ENCODE measurements at regions not wholly inside any gene's neighbourhood (a gene's known extent, or its start where the extent isn't known, plus 50 kb on each side); places are given as distances from the start of the nearest gene placed in this dataset.

- no peak for DNase-seq
Observed at GRCh38 chr1:55839626-55840025, 624.5 kb upstream of the USP24 start.

GRCh38 chr1:55839221-55839620 lies 624.1 kb upstream of the USP24 start:
- no peak for DNase-seq

- no peak for DNase-seq
Observed at GRCh38 chr1:55836086-55836485, 620.9 kb upstream of the USP24 start.

- DNase-seq, result no peak
Observed at GRCh38 chr1:55833529-55834091, 618.4 kb upstream of the USP24 start.

GRCh38 chr1:55831759-55832158 lies 616.6 kb upstream of the USP24 start:
- DNase-seq, result no peak

GRCh38 chr1:55828044-55828443 lies 612.9 kb upstream of the USP24 start:
- no peak for DNase-seq

GRCh38 chr1:55827350-55827749 lies 612.2 kb upstream of the USP24 start:
- no peak for DNase-seq

GRCh38 chr1:55826381-55827080 lies 611.4 kb upstream of the USP24 start:
- no peak for DNase-seq

- DNase-seq, result no peak
Observed at GRCh38 chr1:55825461-55825860, 610.3 kb upstream of the USP24 start.

- no peak for DNase-seq
Observed at GRCh38 chr1:55824251-55824640, 609.1 kb upstream of the USP24 start.

- no peak for DNase-seq
Observed at GRCh38 chr1:55823541-55824250, 608.5 kb upstream of the USP24 start.

- DNase-seq, result no peak
Observed at GRCh38 chr1:55822891-55823290, 607.7 kb upstream of the USP24 start.

- DNase-seq, result no peak
Observed at GRCh38 chr1:55821234-55821633, 606.1 kb upstream of the USP24 start.

- DNase-seq, result no peak
Observed at GRCh38 chr1:55820501-55820900, 605.3 kb upstream of the USP24 start.

GRCh38 chr1:55819011-55819410 lies 603.8 kb upstream of the USP24 start:
- DNase-seq, result no peak

- no peak for DNase-seq
Observed at GRCh38 chr1:55816456-55817426, 601.6 kb upstream of the USP24 start.

GRCh38 chr1:55815745-55816455 lies 600.7 kb upstream of the USP24 start:
- DNase-seq, result no peak

GRCh38 chr1:55814967-55815366 lies 599.8 kb upstream of the USP24 start:
- no peak for DNase-seq

GRCh38 chr1:55813618-55814017 lies 598.5 kb upstream of the USP24 start:
- no peak for DNase-seq

GRCh38 chr1:55812281-55812680 lies 597.1 kb upstream of the USP24 start:
- no peak for DNase-seq

GRCh38 chr1:55808263-55808662 lies 593.1 kb upstream of the USP24 start:
- DNase-seq, result no peak

- no peak for DNase-seq
Observed at GRCh38 chr1:55803429-55803828, 588.3 kb upstream of the USP24 start.

GRCh38 chr1:55801481-55801880 lies 586.3 kb upstream of the USP24 start:
- DNase-seq, result no peak
